H9 (cell line): ENCODE measurements at regions not wholly inside any gene's neighbourhood (a gene's known extent, or its start where the extent isn't known, plus 50 kb on each side); places are given as distances from the start of the nearest gene placed in this dataset.
A peak's percentile ranks its signal among the peaks of the same experiment; 100 is the strongest.

Source experiments
- DNase-seq: peaks from one replicate; pipeline ENCODE4 v3.0.0-alpha.2; 2017
- H2AFZ ChIP-seq: one replicate; pipeline ENCODE4 v1.6.1; 2013; ENCODE audit warnings: mild to moderate bottlenecking, low read length, control low read depth, moderate library complexity
- H2AK5ac ChIP-seq: 2 replicates; pipeline ENCODE4 v1.6.1; 2013; ENCODE audit warnings: low read length, control low read depth, mixed read lengths; ENCODE audit not compliant: insufficient read length
- H2BK120ac ChIP-seq: one replicate; pipeline ENCODE4 v1.6.1; 2013; ENCODE audit warnings: low read depth, mild to moderate bottlenecking, low read length, control low read depth, inconsistent platforms; ENCODE audit not compliant: poor library complexity, severe bottlenecking
- H2BK12ac ChIP-seq: 2 replicates; pipeline ENCODE4 v1.6.1; 2013; ENCODE audit warnings: low read length, control low read depth, mixed read lengths, low read depth; ENCODE audit not compliant: insufficient read length
- H2BK15ac ChIP-seq: 2 replicates; pipeline ENCODE4 v1.6.1; 2013; ENCODE audit warnings: low read depth, low read length, control low read depth
- H2BK20ac ChIP-seq: one replicate; pipeline ENCODE4 v1.6.1; 2013; ENCODE audit warnings: low read depth, mild to moderate bottlenecking, low read length, control low read depth, inconsistent platforms; ENCODE audit not compliant: poor library complexity, severe bottlenecking
- H2BK5ac ChIP-seq: 2 replicates; pipeline ENCODE4 v1.6.1; 2013; ENCODE audit warnings: low read length, control low read depth, mixed read lengths; ENCODE audit not compliant: insufficient read length
- H3K14ac ChIP-seq: 2 replicates; pipeline ENCODE4 v1.6.1; 2013; ENCODE audit warnings: low read length, control low read depth; ENCODE audit not compliant: insufficient read depth
- H3K18ac ChIP-seq: 2 replicates; pipeline ENCODE4 v1.6.1; 2013; ENCODE audit warnings: low read depth, mild to moderate bottlenecking, mixed read lengths, low read length, control low read depth; ENCODE audit not compliant: insufficient read length
- H3K23ac ChIP-seq: 2 replicates; pipeline ENCODE4 v1.6.1; 2013; ENCODE audit warnings: low read length, control low read depth, mixed read lengths, low read depth; ENCODE audit not compliant: insufficient read length
- H3K23me2 ChIP-seq: 2 replicates; pipeline ENCODE4 v1.6.1; 2013; ENCODE audit warnings: low read depth, mild to moderate bottlenecking, mixed read lengths, low read length, control low read depth; ENCODE audit not compliant: insufficient read length, poor library complexity, severe bottlenecking
- H3K27ac ChIP-seq: 2 replicates; pipeline ENCODE4 v1.5.1; 2013; ENCODE audit warnings: low read length, control low read depth, mixed read lengths, low read depth; ENCODE audit not compliant: insufficient read length
- H3K27me3 ChIP-seq: 2 replicates; pipeline ENCODE4 v1.6.1; 2013; ENCODE audit warnings: low read length, control low read depth, inconsistent platforms; ENCODE audit not compliant: insufficient read depth
- H3K4ac ChIP-seq: 2 replicates; pipeline ENCODE4 v1.6.1; 2013; ENCODE audit warnings: low read depth, mild to moderate bottlenecking, control low read depth, inconsistent platforms, low read length, moderate library complexity
- H3K4me1 ChIP-seq: 2 replicates; pipeline ENCODE4 v1.6.1; 2013; ENCODE audit warnings: low read length, control low read depth, inconsistent platforms; ENCODE audit not compliant: insufficient read depth
- H3K4me2 ChIP-seq: 2 replicates; pipeline ENCODE4 v1.6.1; 2013; ENCODE audit warnings: low read length, control low read depth, mixed read lengths; ENCODE audit not compliant: insufficient read length, insufficient read depth
- H3K56ac ChIP-seq: 2 replicates; pipeline ENCODE4 v1.6.1; 2013; ENCODE audit warnings: low read depth, mild to moderate bottlenecking, mixed read lengths, low read length, control low read depth; ENCODE audit not compliant: insufficient read length
- H3K79me1 ChIP-seq: 2 replicates; pipeline ENCODE4 v1.6.1; 2013; ENCODE audit warnings: low read depth, mild to moderate bottlenecking, moderate library complexity, low read length, control low read depth, inconsistent platforms; ENCODE audit not compliant: insufficient read depth, poor library complexity, severe bottlenecking
- H3K79me2 ChIP-seq: 2 replicates; pipeline ENCODE4 v1.6.1; 2013; ENCODE audit warnings: low read length, control low read depth, inconsistent platforms; ENCODE audit not compliant: insufficient read depth
- H3K9ac ChIP-seq: 2 replicates; pipeline ENCODE4 v1.6.1; 2013; ENCODE audit warnings: low read length, control low read depth, mixed read lengths; ENCODE audit not compliant: insufficient read length; ENCODE audit errors: extremely low read depth
- H3K9me3 ChIP-seq: one replicate; pipeline ENCODE4 v1.6.1; 2013; ENCODE audit warnings: low read depth, low read length, inconsistent platforms; ENCODE audit not compliant: control insufficient read depth
- H3T11ph ChIP-seq: one replicate; pipeline ENCODE4 v1.6.1; 2013; ENCODE audit warnings: mild to moderate bottlenecking, low read length, control low read depth, inconsistent platforms
- H4K20me1 ChIP-seq: one replicate; pipeline ENCODE4 v1.6.1; 2013; ENCODE audit not compliant: control insufficient read depth, insufficient read length, insufficient read depth
- H4K5ac ChIP-seq: 2 replicates; pipeline ENCODE4 v1.6.1; 2013; ENCODE audit warnings: low read depth, mild to moderate bottlenecking, mixed read lengths, low read length, control low read depth; ENCODE audit not compliant: insufficient read length
- H4K8ac ChIP-seq: replicated peaks from 2 replicates; pipeline ENCODE4 v1.6.1; 2013; ENCODE audit warnings: low read length, control low read depth, mixed read lengths, low read depth; ENCODE audit not compliant: insufficient read length
- H4K91ac ChIP-seq: 2 replicates; pipeline ENCODE4 v1.6.1; 2013; ENCODE audit warnings: low read depth, mild to moderate bottlenecking, moderate library complexity, mixed read lengths, low read length, control low read depth; ENCODE audit not compliant: insufficient read length
- H3K27ac Mint-ChIP-seq, 3 experiments: 2 replicates in 2 of 3; 3 replicates in 1 of 3; pipeline ENCODE4 v1.8.0; 2020 to 2021; ENCODE audit warnings: mixed read lengths in 3 of 3, mild to moderate bottlenecking in 1 of 3, moderate library complexity in 1 of 3
- H3K27me3 Mint-ChIP-seq: 2 replicates; pipeline ENCODE4 v1.8.0; 2021; ENCODE audit warnings: low read depth, mild to moderate bottlenecking, moderate library complexity, mixed read lengths
- H3K36me3 Mint-ChIP-seq, 3 experiments: 2 replicates in 2 of 3; 3 replicates in 1 of 3; pipeline ENCODE4 v1.8.0; 2020 to 2021; ENCODE audit warnings: low read depth in 3 of 3, mixed read lengths in 3 of 3; ENCODE audit not compliant: insufficient read depth in 1 of 3
- H3K4me1 Mint-ChIP-seq, 2 experiments: 2 replicates each; pipeline ENCODE4 v1.8.0; 2020; ENCODE audit warnings: mixed read lengths in 2 of 2
- H3K4me3 Mint-ChIP-seq, 2 experiments: 2 replicates in 1 of 2; 3 replicates in 1 of 2; pipeline ENCODE4 v1.8.0; 2020 to 2021; ENCODE audit warnings: mild to moderate bottlenecking in 2 of 2, mixed read lengths in 2 of 2, moderate library complexity in 1 of 2
- H3K9me3 Mint-ChIP-seq, 2 experiments: 2 replicates in 1 of 2; 3 replicates in 1 of 2; pipeline ENCODE4 v1.8.0; 2020; ENCODE audit warnings: mild to moderate bottlenecking in 2 of 2, mixed read lengths in 2 of 2, moderate library complexity in 1 of 2
- CTCF ChIP-seq: fragments of 200-600 bp; sonication (generic); conservative IDR thresholded peaks from 3 replicates; pipeline ENCODE4 v1.8.0; 2021; ENCODE audit warnings: antibody characterized with exemption, mild to moderate bottlenecking
- WGBS: extraction: QIAGEN DNeasy Blood & Tissue Kit; methylation state at CpG from one replicate; pipeline ENCODE4 v1.1.7; 2013; ENCODE audit warnings: missing lambda C conversion rate, low lambda C conversion rate, mixed read lengths; ENCODE audit not compliant: insufficient read length; ENCODE audit errors: extremely low coverage; 5-methylcytosine and 5-hydroxymethylcytosine counted together

DNA sequence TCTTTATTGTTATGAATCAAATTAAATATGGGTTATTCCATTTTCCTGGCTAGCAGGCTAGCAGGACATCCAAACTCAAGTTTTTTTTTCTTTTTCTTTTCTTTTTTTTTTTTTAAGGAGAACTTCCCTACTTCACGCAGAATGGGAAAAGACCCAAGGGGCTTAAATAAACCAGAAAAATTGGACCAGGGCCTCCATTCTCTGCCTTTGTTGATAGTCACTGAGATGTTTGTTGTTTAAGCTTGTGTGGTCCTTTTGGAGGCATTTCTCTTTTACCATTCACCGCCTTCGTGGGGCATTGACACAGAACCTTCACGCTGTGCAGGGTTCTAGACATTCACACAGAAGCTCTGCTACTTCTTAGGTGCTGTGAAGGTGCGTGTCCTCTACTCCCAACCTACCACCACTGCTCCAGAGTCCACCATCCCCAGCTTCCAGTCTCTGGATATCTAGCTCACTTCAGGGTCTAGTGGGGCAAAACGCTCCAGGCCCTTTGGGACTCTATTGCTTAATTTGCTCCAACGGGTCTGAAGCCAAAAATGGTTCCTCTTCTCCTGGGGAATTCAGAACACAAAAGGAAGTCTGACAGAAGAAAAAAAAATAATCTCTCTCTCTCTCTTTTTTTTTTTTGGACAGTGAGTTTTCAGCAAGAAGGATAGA, 301.3 kb downstream of the AEBP2 start:
- Histone ChIP-seq H4K8ac (no peak overlapping the region), H2BK120ac (no peak overlapping the region), H2AK5ac (no peak overlapping the region), H4K91ac (no peak overlapping the region), H3K79me1 (no peaks in the 10 kb centered on the region), H2BK5ac (no peak overlapping the region), H3K4me2 (no peak overlapping the region), H3K4me1 (no peaks in the 10 kb centered on the region), H3K79me2 (no peaks in the 10 kb centered on the region), H3K27ac (no peak overlapping the region), H3T11ph (no peak overlapping the region), H3K56ac (no peak overlapping the region), H2BK15ac (no peak overlapping the region), H3K4ac (no peak overlapping the region), H3K18ac (no peak overlapping the region), H2AFZ (no peak overlapping the region), H3K14ac (no peak overlapping the region), H3K23me2 (no peaks in the 10 kb centered on the region), H3K9ac (no peak overlapping the region), H3K27me3 (no peaks in the 10 kb centered on the region), H3K23ac (no peak overlapping the region), H4K5ac (no peak overlapping the region), H3K9me3 (no peaks in the 10 kb centered on the region), H2BK20ac (no peak overlapping the region), H4K20me1 (no peaks in the 10 kb centered on the region), H2BK12ac (no peak overlapping the region)
- DNase-seq: no peak
- Mint-ChIP-seq H3K4me3 (no peak overlapping the region), H3K4me1 (no peaks in the 10 kb centered on the region), H3K27ac (peak overlapping the region in 1 of 3 experiments; percentile 47; a peak in 1 of 7 replicates), H3K27me3 (no peaks in the 10 kb centered on the region), H3K9me3 (peaks cover 2 to 4% of the 10 kb centered on the region in 2 experiments; a peak in 3 of 5 replicates), H3K36me3 (no peaks in the 10 kb centered on the region)
- no peak for TF ChIP-seq CTCF
- no CpG with 5 or more reads among the region's 7 CpGs for WGBS
